Muscle layer of colon (tissue), 2 donors: ENCODE measurements at regions not wholly inside any gene's neighbourhood (a gene's known extent, or its start where the extent isn't known, plus 50 kb on each side); places are given as distances from the start of the nearest gene placed in this dataset.

Experiments
- H3K27ac ChIP-seq: one replicate; pipeline ENCODE4 v1.7.0; 2013; ENCODE audit warnings: low read depth, mild to moderate bottlenecking, low read length, moderate library complexity
- H3K27me3 ChIP-seq, 2 donors: one replicate each; pipeline ENCODE4 v1.7.0; 2013; ENCODE audit warnings: low read length in 2 of 2, mild to moderate bottlenecking in 2 of 2; ENCODE audit not compliant: insufficient read depth in 2 of 2, control insufficient read depth in 1 of 2
- H3K36me3 ChIP-seq: one replicate; pipeline ENCODE4 v1.7.0; 2013; ENCODE audit warnings: mild to moderate bottlenecking, low read length; ENCODE audit not compliant: insufficient read depth
- H3K4me1 ChIP-seq: one replicate; pipeline ENCODE4 v1.7.0; 2013; ENCODE audit warnings: mild to moderate bottlenecking, low read length; ENCODE audit not compliant: insufficient read depth
- H3K4me3 ChIP-seq, 2 donors: one replicate each; pipeline ENCODE4 v1.7.0; 2013; ENCODE audit warnings: low read length in 2 of 2, low read depth in 1 of 2, mild to moderate bottlenecking in 1 of 2, moderate library complexity in 1 of 2
- H3K9ac ChIP-seq: one replicate; pipeline ENCODE4 v1.7.0; 2013; ENCODE audit warnings: low read length
- H3K9me3 ChIP-seq: one replicate; pipeline ENCODE4 v1.7.0; 2013; ENCODE audit warnings: mild to moderate bottlenecking, low read length
- donor health status: abdominal sarcoma.
- donor health status: Adenocarcinoma of cecum.

DNA sequence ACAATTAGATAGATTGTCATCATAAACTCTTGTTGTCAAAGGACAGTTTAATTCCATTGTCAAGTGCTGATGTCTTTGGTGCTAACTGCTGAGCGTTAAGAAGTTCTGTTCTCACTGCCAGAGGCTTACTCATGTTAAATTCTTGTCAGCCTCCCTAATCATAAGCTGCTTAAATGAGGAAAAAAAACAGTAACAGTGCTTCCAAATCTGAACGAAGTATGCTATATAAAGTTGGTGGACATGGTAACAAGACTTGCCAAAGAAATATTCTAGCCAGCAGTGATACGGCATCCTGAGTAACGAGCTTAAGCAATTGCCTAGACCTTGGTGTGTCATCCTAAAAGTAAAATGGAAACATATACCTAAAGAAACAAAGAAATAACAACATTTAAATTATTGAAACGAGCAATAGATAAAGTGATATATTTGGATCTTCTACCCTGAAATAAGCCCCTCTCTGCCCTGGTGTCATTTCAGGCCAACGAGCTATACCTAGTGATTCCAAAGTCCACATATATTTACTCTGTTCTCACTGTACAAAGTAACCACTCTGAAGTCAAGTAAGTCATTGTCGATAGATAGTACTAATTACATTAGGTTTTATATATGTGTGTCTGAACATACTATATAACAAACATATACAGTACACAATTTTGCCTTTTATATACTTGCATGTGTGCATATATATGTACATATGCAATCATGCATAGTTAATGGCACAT, 339.7 kb upstream of the HS3ST1 start:
- H3K9ac ChIP-seq: no peak overlapping the region
- H3K4me3 ChIP-seq: no peak overlapping the region

DNA sequence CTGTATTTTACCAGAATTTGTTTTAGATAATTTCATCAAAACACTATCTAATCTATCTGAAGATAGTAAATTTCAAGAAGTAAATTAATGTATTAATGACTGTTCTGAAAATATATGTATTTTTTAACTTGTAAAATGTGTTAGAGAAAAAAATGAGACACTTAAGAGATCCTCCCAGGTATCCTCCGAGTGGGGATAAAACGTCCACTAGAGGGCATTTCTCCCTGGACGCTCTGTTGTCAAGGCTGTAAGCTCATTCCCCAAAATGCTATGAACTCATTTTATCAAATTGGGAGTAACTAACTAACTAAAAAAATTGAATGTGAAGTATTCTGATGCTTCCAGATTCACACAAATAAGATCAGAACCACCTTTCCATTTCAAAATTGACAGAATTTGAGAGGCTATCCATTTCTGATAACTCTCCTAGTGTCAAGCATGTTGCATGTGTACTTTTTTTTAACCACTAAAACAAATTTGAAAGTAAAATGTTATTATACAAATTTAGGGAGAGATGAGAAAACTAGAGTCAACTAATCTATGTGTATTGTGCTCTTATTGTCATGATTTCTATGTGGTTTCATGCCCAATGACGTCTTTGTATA, 337.3 kb upstream of the HS3ST1 start:
- H3K27me3 ChIP-seq: no peaks in the 10 kb centered on the region

More for the DNA sequence above, 339.7 kb upstream of the HS3ST1 start:
- H3K4me1 ChIP-seq: peaks cover 4% of the 10 kb centered on the region
- no peaks in the 10 kb centered on the region for H3K27me3 ChIP-seq
- no peak overlapping the region for H3K27ac ChIP-seq
- no peaks in the 10 kb centered on the region for H3K36me3 ChIP-seq
- no peaks in the 10 kb centered on the region for H3K9me3 ChIP-seq

DNA sequence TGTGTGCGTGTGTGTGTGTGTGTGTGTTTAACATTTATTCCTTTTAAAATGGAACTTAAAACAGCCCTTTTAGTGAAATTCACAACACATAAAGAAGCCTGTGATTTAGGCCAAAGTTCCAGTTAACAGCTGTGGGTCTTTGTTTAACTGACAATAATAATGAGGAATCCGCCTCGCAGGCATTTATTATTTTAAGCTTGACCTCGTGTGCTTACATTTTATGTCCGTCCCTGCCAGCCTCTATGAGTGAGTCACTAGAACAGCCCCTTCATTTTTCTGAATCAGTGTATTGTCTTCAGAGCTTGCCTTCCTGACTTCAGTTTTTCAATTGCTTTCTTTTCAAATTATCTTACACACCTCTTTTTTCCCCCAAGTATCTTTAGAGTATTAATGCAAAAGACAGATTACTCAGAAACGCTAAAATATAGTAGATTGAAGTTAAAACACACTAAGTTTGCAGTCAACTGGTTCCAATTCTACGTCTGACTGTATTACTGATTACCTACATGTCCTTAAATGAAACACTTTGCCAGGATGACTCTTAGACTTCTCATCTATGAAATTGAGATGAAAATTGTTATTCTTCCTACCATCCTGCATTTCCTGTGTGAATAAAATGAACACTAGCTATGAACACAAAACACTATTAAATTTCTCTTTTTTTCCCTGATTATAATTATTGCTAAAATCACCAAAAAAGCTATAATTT, 319.6 kb upstream of the HS3ST1 start:
- no peak overlapping the region for H3K4me3 ChIP-seq
- no peaks in the 10 kb centered on the region for H3K9me3 ChIP-seq
- H3K36me3 ChIP-seq: no peaks in the 10 kb centered on the region
- H3K27ac ChIP-seq: no peak overlapping the region
- no peaks in the 10 kb centered on the region for H3K4me1 ChIP-seq
- no peaks in the 10 kb centered on the region for H3K27me3 ChIP-seq
- no peak overlapping the region for H3K9ac ChIP-seq

More for the DNA sequence above, 337.3 kb upstream of the HS3ST1 start:
- no peaks in the 10 kb centered on the region for H3K9me3 ChIP-seq
- no peak overlapping the region for H3K9ac ChIP-seq
- no peak overlapping the region for H3K4me3 ChIP-seq
- H3K36me3 ChIP-seq: no peaks in the 10 kb centered on the region
- no peak overlapping the region for H3K27ac ChIP-seq
- H3K4me1 ChIP-seq: peaks cover 4% of the 10 kb centered on the region

DNA sequence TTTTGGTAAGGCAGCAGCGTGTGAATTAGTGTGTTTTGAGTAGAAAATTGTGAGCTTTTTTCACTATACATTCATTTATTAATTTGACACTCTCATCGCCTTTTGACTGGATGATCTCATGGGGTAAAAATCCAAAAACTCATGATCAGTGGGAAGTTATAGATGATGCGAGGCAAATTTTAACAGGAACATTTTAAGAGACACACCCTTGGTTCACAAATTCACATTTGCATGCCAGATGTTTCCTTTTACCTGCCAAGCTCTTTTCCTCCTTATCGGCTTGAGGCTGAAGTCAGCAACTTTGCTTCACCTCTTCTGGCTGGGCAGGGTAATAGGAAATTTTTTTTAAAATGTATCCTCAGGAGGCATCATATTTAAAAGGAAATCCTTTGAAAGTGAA, 318.0 kb upstream of the HS3ST1 start:
- Histone ChIP-seq H3K4me1 (no peaks in the 10 kb centered on the region), H3K9ac (no peak overlapping the region), H3K36me3 (no peaks in the 10 kb centered on the region), H3K9me3 (no peaks in the 10 kb centered on the region), H3K27me3 (no peaks in the 10 kb centered on the region), H3K4me3 (no peak overlapping the region), H3K27ac (no peak overlapping the region)

DNA sequence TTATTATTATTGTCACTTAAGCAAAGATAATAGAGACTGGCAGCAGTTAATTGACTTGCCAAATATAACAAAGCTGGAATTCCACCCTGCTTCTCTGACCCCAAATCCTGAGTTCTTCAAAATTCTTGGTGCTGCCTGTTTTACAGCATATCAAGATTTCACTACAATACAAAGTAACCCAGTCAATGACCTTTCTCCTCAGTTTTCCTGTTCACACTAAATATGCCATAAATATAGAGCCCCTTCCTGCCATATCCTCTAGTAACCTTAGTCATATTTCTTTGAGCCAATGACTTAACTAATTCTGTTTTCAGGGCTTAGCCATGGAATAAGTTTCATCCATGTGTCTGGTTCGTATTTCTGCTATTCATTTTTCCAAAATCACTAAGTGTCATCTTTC, 315.3 kb upstream of the HS3ST1 start:
- Histone ChIP-seq H3K27ac (no peak overlapping the region), H3K9me3 (no peaks in the 10 kb centered on the region), H3K4me3 (no peak overlapping the region), H3K9ac (no peak overlapping the region), H3K36me3 (no peaks in the 10 kb centered on the region), H3K4me1 (no peaks in the 10 kb centered on the region), H3K27me3 (no peaks in the 10 kb centered on the region)

DNA sequence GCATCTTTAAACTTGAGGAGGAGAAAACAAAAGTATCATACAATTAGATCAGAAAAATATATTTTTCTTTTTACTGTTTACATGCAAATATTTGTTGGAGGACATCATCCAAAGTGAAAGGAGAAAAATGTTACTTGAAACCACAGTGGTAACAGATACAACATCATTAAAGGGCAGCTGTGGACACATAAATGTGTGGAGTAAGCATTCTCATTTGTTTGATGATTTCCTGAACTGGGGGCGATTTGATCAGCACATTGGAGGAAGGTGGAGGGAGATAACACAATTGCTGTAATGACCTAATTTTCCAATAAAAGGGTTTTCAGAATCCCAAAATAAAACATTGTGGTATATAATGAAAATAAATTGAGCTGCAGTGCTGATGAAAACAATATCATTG, 314.5 kb upstream of the HS3ST1 start:
- no peaks in the 10 kb centered on the region for H3K4me1 ChIP-seq
- H3K4me3 ChIP-seq: no peak overlapping the region
- no peaks in the 10 kb centered on the region for H3K27me3 ChIP-seq
- H3K27ac ChIP-seq: no peak overlapping the region
- no peak overlapping the region for H3K9ac ChIP-seq
- no peaks in the 10 kb centered on the region for H3K36me3 ChIP-seq
- H3K9me3 ChIP-seq: no peaks in the 10 kb centered on the region

DNA sequence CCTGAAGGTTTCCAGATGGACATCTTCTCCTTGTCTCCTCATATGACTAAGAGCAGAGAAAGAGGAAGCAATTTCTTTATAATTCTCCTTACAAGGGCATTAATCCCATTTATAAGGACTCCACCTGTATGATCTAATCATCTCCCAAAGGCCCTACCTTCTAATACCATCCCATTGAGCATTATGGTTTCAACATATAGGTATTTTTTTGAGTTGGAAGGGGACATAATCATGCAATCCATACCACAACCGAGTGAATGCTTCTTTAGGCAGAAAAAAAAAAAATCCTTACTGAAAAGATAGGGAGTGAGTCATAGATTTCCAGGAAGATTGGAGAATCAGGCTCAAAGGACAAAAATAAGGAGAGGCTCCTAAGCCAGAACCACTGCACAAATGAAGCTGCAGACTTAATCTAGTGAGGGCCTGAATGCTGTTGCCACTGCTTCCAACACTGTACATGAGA, 312.5 kb upstream of the HS3ST1 start:
- Histone ChIP-seq H3K4me1 (no peaks in the 10 kb centered on the region), H3K27ac (no peak overlapping the region), H3K27me3 (no peaks in the 10 kb centered on the region), H3K4me3 (no peak overlapping the region), H3K36me3 (no peaks in the 10 kb centered on the region), H3K9me3 (no peaks in the 10 kb centered on the region), H3K9ac (no peak overlapping the region)

DNA sequence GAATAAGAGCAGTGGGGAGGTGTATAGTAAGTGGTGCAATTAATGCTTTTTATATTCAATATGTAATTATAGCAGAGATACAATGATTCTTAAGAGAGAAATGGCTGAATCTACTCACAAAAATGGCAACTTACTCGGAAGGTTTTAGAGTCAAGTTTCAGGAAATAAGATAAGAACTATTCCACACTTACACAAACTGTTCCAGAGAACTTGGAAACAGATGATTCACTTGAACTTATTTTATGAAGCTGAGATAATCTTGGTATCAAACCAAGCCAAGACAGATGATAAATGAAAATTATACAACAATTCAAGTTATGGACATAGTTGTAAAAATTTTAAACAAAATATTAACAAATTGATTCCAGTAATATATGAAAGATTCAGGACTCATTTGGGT, 311.3 kb upstream of the HS3ST1 start:
- Histone ChIP-seq H3K9me3 (no peaks in the 10 kb centered on the region), H3K4me1 (no peaks in the 10 kb centered on the region), H3K9ac (no peak overlapping the region), H3K4me3 (no peak overlapping the region), H3K27ac (no peak overlapping the region), H3K27me3 (no peaks in the 10 kb centered on the region), H3K36me3 (no peaks in the 10 kb centered on the region)

DNA sequence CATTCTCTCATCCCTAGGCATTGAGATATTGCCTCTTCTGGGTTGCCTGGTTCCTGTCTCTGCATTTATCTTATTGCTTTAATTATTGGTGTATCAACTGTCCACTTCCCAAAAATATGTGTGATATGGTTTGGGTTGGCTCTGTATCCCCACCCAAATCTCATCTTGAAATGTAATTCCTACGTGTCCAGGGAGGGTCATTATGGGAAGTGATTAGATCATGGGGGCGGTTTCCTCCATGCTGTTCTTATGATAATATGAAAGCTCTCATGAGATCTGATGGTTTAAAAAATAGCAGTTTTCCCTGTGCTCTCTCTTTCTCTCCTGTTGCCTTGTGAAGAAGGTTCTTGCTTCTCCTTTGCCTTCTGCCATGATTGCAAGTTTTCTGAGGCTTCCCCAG, 308.3 kb upstream of the HS3ST1 start:
- Histone ChIP-seq H3K27ac (no peak overlapping the region), H3K27me3 (no peaks in the 10 kb centered on the region), H3K4me3 (no peak overlapping the region), H3K4me1 (no peaks in the 10 kb centered on the region), H3K9ac (no peak overlapping the region), H3K9me3 (no peaks in the 10 kb centered on the region), H3K36me3 (no peaks in the 10 kb centered on the region)

DNA sequence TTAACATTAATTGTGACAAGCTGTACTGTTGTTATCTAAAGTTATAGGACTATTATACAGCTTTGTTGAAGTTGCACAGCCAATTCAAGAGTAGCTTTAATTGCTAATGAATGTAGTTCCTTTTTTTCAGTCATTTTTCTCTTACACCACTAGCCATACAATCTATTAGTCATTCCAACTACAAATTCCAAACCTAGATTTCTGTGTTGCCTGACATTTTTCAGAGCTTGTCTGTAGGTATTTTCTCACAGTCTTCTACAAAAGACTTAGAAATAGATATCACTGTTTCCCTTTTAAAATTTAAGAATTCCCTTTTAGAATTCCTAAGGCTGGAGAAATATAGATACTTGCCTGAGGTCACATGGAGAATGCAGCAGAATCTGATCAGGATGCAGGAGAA, 307.0 kb upstream of the HS3ST1 start:
- no peaks in the 10 kb centered on the region for H3K27me3 ChIP-seq
- no peak overlapping the region for H3K27ac ChIP-seq
- no peaks in the 10 kb centered on the region for H3K9me3 ChIP-seq
- no peaks in the 10 kb centered on the region for H3K4me1 ChIP-seq
- H3K36me3 ChIP-seq: no peaks in the 10 kb centered on the region
- H3K4me3 ChIP-seq: no peak overlapping the region
- no peak overlapping the region for H3K9ac ChIP-seq

DNA sequence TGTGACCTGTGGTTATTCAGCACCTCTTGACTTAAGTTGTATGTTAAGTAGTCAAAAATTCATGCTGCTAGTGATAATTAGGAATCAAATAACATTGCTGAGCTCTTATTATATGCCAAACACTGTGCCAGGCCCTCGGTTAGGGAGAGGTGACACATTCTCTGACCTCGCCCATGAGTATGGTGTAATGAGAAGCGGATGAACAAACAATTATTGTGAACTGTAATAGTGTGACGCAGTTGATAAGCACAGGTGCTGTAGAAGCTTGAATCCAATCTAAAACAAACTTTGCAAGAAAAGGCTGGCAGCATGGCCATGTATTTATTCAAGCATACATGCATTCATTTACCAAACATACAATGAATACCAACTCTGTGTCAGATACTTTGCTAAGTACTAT, 303.5 kb upstream of the HS3ST1 start:
- Histone ChIP-seq H3K27me3 (no peaks in the 10 kb centered on the region), H3K36me3 (no peaks in the 10 kb centered on the region), H3K9ac (no peak overlapping the region), H3K4me1 (no peaks in the 10 kb centered on the region), H3K9me3 (no peaks in the 10 kb centered on the region), H3K27ac (no peak overlapping the region), H3K4me3 (no peak overlapping the region)
